Esophagus squamous epithelium (tissue), 4 donors: ENCODE measurements at regions not wholly inside any gene's neighbourhood (a gene's known extent, or its start where the extent isn't known, plus 50 kb on each side); places are given as distances from the start of the nearest gene placed in this dataset.

Experiments
- POLR2A ChIP-seq, 4 donors: fragments of 450-650 bp; IDR thresholded peaks; one replicate each; pipeline ENCODE4 v1.6.1; 2017; ENCODE audit warnings: antibody characterized with exemption in 4 of 4, mild to moderate bottlenecking in 4 of 4, moderate library complexity in 3 of 4
- TF ChIP-seq, protein P1 (sequence below), 6 experiments: fragments of 450-650 bp in 4 of 6; fragments of 200-600 bp in 2 of 6; sonication (generic) in 2 of 6; IDR thresholded peaks; one replicate each; pipeline ENCODE4 v1.5.1; 2016 to 2019; ENCODE audit warnings: antibody characterized with exemption in 6 of 6, mild to moderate bottlenecking in 4 of 6, moderate library complexity in 4 of 6

DNA sequence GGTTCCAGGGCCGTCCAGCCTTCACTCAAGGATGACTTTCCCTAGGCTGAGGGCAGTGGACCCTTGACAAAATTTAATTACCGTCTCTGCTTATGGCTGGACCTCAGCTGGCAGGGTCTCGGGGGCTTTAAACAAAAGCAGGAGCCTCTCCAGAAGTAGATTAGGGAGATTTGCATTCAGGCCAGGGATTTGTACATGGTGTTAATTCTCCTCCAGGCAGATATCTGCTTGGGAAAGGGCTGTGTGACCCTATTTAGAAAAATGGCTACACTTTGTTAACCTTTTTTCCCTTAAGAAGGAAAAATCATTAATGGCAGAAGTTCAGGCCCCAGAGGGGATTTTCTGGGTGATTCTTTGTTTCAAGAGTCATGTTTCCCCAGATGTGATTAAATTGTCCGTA is 329.1 kb upstream of the C2CD4B start:
- TF ChIP-seq, protein P1, sequence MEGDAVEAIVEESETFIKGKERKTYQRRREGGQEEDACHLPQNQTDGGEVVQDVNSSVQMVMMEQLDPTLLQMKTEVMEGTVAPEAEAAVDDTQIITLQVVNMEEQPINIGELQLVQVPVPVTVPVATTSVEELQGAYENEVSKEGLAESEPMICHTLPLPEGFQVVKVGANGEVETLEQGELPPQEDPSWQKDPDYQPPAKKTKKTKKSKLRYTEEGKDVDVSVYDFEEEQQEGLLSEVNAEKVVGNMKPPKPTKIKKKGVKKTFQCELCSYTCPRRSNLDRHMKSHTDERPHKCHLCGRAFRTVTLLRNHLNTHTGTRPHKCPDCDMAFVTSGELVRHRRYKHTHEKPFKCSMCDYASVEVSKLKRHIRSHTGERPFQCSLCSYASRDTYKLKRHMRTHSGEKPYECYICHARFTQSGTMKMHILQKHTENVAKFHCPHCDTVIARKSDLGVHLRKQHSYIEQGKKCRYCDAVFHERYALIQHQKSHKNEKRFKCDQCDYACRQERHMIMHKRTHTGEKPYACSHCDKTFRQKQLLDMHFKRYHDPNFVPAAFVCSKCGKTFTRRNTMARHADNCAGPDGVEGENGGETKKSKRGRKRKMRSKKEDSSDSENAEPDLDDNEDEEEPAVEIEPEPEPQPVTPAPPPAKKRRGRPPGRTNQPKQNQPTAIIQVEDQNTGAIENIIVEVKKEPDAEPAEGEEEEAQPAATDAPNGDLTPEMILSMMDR (IDR thresholded peaks at IDR 0.05): no peak
- TF ChIP-seq POLR2A (IDR thresholded peaks at IDR 0.05): no peak
